Neural progenitor cell (in vitro differentiated cells): ENCODE measurements at regions not wholly inside any gene's neighbourhood (a gene's known extent, or its start where the extent isn't known, plus 50 kb on each side); places are given as distances from the start of the nearest gene placed in this dataset.

Source experiments
- EZH2phosphoT487 ChIP-seq: fragments of 200-600 bp; sonication (generic); IDR thresholded peaks from 2 replicates; pipeline ENCODE4 v1.6.1; 2017; ENCODE audit warnings: antibody characterized with exemption
- TF ChIP-seq, protein P1 (sequence below): fragments of 200-600 bp; sonication (generic); IDR thresholded peaks from 2 replicates; pipeline ENCODE4 v1.5.1; 2017; ENCODE audit warnings: antibody characterized with exemption, mild to moderate bottlenecking

- TF ChIP-seq, protein P1, sequence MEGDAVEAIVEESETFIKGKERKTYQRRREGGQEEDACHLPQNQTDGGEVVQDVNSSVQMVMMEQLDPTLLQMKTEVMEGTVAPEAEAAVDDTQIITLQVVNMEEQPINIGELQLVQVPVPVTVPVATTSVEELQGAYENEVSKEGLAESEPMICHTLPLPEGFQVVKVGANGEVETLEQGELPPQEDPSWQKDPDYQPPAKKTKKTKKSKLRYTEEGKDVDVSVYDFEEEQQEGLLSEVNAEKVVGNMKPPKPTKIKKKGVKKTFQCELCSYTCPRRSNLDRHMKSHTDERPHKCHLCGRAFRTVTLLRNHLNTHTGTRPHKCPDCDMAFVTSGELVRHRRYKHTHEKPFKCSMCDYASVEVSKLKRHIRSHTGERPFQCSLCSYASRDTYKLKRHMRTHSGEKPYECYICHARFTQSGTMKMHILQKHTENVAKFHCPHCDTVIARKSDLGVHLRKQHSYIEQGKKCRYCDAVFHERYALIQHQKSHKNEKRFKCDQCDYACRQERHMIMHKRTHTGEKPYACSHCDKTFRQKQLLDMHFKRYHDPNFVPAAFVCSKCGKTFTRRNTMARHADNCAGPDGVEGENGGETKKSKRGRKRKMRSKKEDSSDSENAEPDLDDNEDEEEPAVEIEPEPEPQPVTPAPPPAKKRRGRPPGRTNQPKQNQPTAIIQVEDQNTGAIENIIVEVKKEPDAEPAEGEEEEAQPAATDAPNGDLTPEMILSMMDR: no peak
- no peak for TF ChIP-seq EZH2phosphoT487
Measured at GRCh38 chr2:67845621-67846369, 217.0 kb downstream of the C1D start.
